GM23338 (cell line): ENCODE measurements at regions not wholly inside any gene's neighbourhood (a gene's known extent, or its start where the extent isn't known, plus 50 kb on each side); places are given as distances from the start of the nearest gene placed in this dataset.
A peak's percentile ranks its signal among the peaks of the same experiment; 100 is the strongest.

Experiments
- ATAC-seq: fragments of 200-7000 bp; cut with Tn5 transposase; 3 replicates; pipeline ENCODE4 v1.9.1; 2020
- DNase-seq: peaks from one replicate; pipeline ENCODE4 v3.0.0-alpha.2; 2015; ENCODE audit warnings: low spot score
- H2AFZ ChIP-seq: fragments of 200-600 bp; sonication (generic); 2 replicates; pipeline ENCODE4 v1.8.0; 2016; ENCODE audit warnings: antibody characterized with exemption, mild to moderate bottlenecking, moderate library complexity
- H3F3A ChIP-seq: fragments of 200-600 bp; sonication (generic); replicated peaks from 2 replicates; pipeline ENCODE4 v1.8.0; 2017; ENCODE audit warnings: antibody characterized with exemption, mixed run types, low read depth
- H3K27ac ChIP-seq: fragments of 200-600 bp; sonication (generic); 2 replicates; pipeline ENCODE4 v1.6.1; 2016; ENCODE audit warnings: low read depth
- H3K27me3 ChIP-seq: fragments of 200-600 bp; sonication (generic); 2 replicates; pipeline ENCODE4 v1.8.0; 2016; ENCODE audit warnings: mild to moderate bottlenecking, mixed run types, moderate library complexity; ENCODE audit not compliant: insufficient read depth
- H3K36me3 ChIP-seq: fragments of 200-600 bp; sonication (generic); 2 replicates; pipeline ENCODE4 v1.8.0; 2016; ENCODE audit warnings: mild to moderate bottlenecking; ENCODE audit not compliant: insufficient read depth
- H3K4me1 ChIP-seq: fragments of 200-600 bp; sonication (generic); 2 replicates; pipeline ENCODE4 v1.8.0; 2016; ENCODE audit warnings: mild to moderate bottlenecking, moderate library complexity; ENCODE audit not compliant: insufficient read depth
- H3K4me2 ChIP-seq: fragments of 200-600 bp; sonication (generic); 2 replicates; pipeline ENCODE4 v1.7.1; 2017; ENCODE audit warnings: mixed run types
- H3K4me3 ChIP-seq: fragments of 200-600 bp; sonication (generic); 2 replicates; pipeline ENCODE4 v1.6.1; 2016; ENCODE audit warnings: mixed run types
- H3K79me2 ChIP-seq: fragments of 200-600 bp; sonication (generic); replicated peaks from 2 replicates; pipeline ENCODE4 v1.8.0; 2017; ENCODE audit warnings: mild to moderate bottlenecking; ENCODE audit not compliant: insufficient read depth
- H3K9me2 ChIP-seq: fragments of 200-600 bp; sonication (generic); 2 replicates; pipeline ENCODE4 v1.8.0; 2017; ENCODE audit not compliant: insufficient read depth
- H4K20me1 ChIP-seq: fragments of 200-600 bp; sonication (generic); replicated peaks from 2 replicates; pipeline ENCODE4 v1.8.0; 2017; ENCODE audit warnings: mild to moderate bottlenecking; ENCODE audit not compliant: insufficient read depth
- H3K27ac Mint-ChIP-seq: 2 replicates; pipeline ENCODE4 v1.8.0; 2020; ENCODE audit warnings: inconsistent platforms, mild to moderate bottlenecking, moderate library complexity, mixed read lengths
- H3K27me3 Mint-ChIP-seq: 3 replicates; pipeline ENCODE4 v1.8.0; 2022; ENCODE audit warnings: low read depth, mild to moderate bottlenecking, moderate library complexity, mixed read lengths, inconsistent platforms; ENCODE audit not compliant: insufficient read depth, poor library complexity
- H3K36me3 Mint-ChIP-seq: 3 replicates; pipeline ENCODE4 v1.8.0; 2021; ENCODE audit warnings: low read depth, mild to moderate bottlenecking, inconsistent platforms, moderate library complexity, mixed read lengths
- H3K4me1 Mint-ChIP-seq: 3 replicates; pipeline ENCODE4 v1.8.0; 2020; ENCODE audit warnings: mild to moderate bottlenecking, inconsistent platforms, mixed read lengths
- H3K4me3 Mint-ChIP-seq: 3 replicates; pipeline ENCODE4 v1.8.0; 2021; ENCODE audit warnings: moderate library complexity, mild to moderate bottlenecking, inconsistent platforms, mixed read lengths
- H3K9me3 Mint-ChIP-seq: 3 replicates; pipeline ENCODE4 v1.8.0; 2020; ENCODE audit warnings: moderate library complexity, mild to moderate bottlenecking, inconsistent platforms, mixed read lengths
- CTCF ChIP-seq, 2 experiments: fragments of 200-600 bp in 1 of 2; sonication (generic) in 1 of 2; conservative IDR thresholded peaks; 2 replicates each; pipeline versions ENCODE4 v1.5.1 to v1.6.1; 2016 to 2017; ENCODE audit warnings: antibody characterized with exemption in 2 of 2, low read depth in 2 of 2, mild to moderate bottlenecking in 2 of 2, moderate library complexity in 1 of 2
- ETS1 ChIP-seq: IDR thresholded peaks from 2 replicates; pipeline ENCODE4 v1.6.1; 2016; ENCODE audit warnings: antibody characterized with exemption
- EZH2phosphoT487 ChIP-seq: fragments of 200-600 bp; sonication (generic); IDR thresholded peaks from one replicate; pipeline ENCODE4 v1.8.1; 2018; ENCODE audit warnings: antibody characterized with exemption; ENCODE audit not compliant: unreplicated experiment
- ZNF114 ChIP-seq: fragments of 250-450 bp; sonication (Bioruptor Pico); IDR thresholded peaks from 2 replicates; pipeline ENCODE4 v1.5.0; 2020; ENCODE audit warnings: mild to moderate bottlenecking, moderate library complexity

- DNase-seq (peak; percentile 71), ATAC-seq (peak; percentile 74)
- H3K27ac Mint-ChIP-seq, result no peak overlapping the region
These were observed 101.6 kb downstream of the CFAP44 start for GRCh38 chr3:113339616-113340244.

More at GRCh38 chr3:113339616-113340244, 101.6 kb downstream of the CFAP44 start:
- Histone ChIP-seq H4K20me1 (no peaks in the 10 kb centered on the region), H3K4me3 (no peak overlapping the region), H3K4me2 (no peak overlapping the region), H3K27me3 (no peaks in the 10 kb centered on the region), H3K27ac (no peak overlapping the region), H3K9me2 (no peaks in the 10 kb centered on the region), H3K36me3 (no peaks in the 10 kb centered on the region), H3F3A (no peaks in the 10 kb centered on the region), H2AFZ (peak overlapping the region; percentile 95), H3K79me2 (no peaks in the 10 kb centered on the region), H3K4me1 (no peaks in the 10 kb centered on the region)
- H3K4me1 Mint-ChIP-seq, result no peaks in the 10 kb centered on the region
- no peaks in the 10 kb centered on the region for H3K36me3 Mint-ChIP-seq
- no peak for TF ChIP-seq EZH2phosphoT487
- TF ChIP-seq ZNF114 (CRISPR knock-in tag), result no peak
- TF ChIP-seq CTCF (conservative IDR thresholded peaks at IDR 0.05; ENCODE audit: low read depth in 2 of 2), result peak; percentile 59 to 78
- no peak for TF ChIP-seq ETS1
- H3K9me3 Mint-ChIP-seq, result no peaks in the 10 kb centered on the region
- peaks cover 2% of the 10 kb centered on the region for H3K27me3 Mint-ChIP-seq
- no peak overlapping the region for H3K4me3 Mint-ChIP-seq
